ENCODE measurements at regions not wholly inside any gene's neighbourhood (a gene's known extent, or its start where the extent isn't known, plus 50 kb on each side); places are given as distances from the start of the nearest gene placed in this dataset.

DNA sequence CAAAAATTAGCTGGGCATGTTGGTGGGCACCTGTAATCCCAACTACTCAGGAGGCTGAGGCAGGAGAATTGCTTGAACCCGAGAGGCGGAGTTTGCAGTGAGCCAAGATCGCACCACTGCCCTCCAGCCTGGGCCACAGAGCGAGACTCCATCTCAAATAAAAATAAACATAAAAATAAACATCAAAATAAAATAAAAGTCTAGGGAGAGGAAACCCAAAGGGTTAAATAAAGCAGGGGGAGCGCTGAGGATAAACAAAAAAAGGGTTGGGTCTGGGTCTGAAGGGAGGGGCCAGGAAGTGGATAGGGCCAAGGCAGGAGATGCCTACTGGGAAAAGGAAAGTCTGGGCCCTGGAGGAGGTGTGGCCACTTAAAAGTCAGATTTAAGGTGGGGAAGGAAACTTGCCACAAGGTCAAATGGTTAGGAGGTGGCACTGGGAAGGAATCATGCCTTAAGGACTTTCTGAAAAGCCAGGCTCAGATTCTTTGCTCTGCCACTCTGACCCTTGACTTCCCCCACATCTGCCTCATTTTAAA is 150.0 kb downstream of the ADSS2 start:
- TF ChIP-seq CTCF (IDR thresholded peaks at IDR 0.05), result no peak
- TF ChIP-seq EP300 (IDR thresholded peaks at IDR 0.05), result no peak
